ENCODE measurements at regions not wholly inside any gene's neighbourhood (a gene's known extent, or its start where the extent isn't known, plus 50 kb on each side); places are given as distances from the start of the nearest gene placed in this dataset.
A peak's percentile ranks its signal among the peaks of the same experiment; 100 is the strongest.

GRCh38 chr2:797556-797955 lies 120.3 kb upstream of the TMEM18 start:
- no peaks in the 10 kb centered on the region for H3K4me1 ChIP-seq (ENCODE audit: insufficient read depth, low read length)
- no peaks in the 10 kb centered on the region for H3K36me3 ChIP-seq (ENCODE audit: insufficient read depth, low read length)
- TF ChIP-seq CTCF (IDR thresholded peaks at IDR 0.05; ENCODE audit: extremely low read depth, low read depth, low read length): no peak
- H3K27ac ChIP-seq (ENCODE audit: low read depth, low read length): no peak overlapping the region
- no peaks in the 10 kb centered on the region for H3K9me3 ChIP-seq (ENCODE audit: low read depth, low read length)
- no peak overlapping the region for H2AFZ ChIP-seq (ENCODE audit: low read length)
- H3K4me3 ChIP-seq (ENCODE audit: insufficient read depth, low read length): no peak overlapping the region
- DNase-seq (ENCODE audit: insufficient read length, low spot score, missing footprints): no peak
- no peaks in the 10 kb centered on the region for H3K27me3 ChIP-seq (ENCODE audit: insufficient read depth, low read length)
- no peak overlapping the region for H3K4me2 ChIP-seq (ENCODE audit: insufficient read depth, low read length)
- no peaks in the 10 kb centered on the region for H3K79me2 ChIP-seq (ENCODE audit: insufficient read depth, low read length)
- H4K20me1 ChIP-seq (ENCODE audit: insufficient read depth, low read length): no peaks in the 10 kb centered on the region

GRCh38 chr2:796141-796985 lies 119.2 kb upstream of the TMEM18 start:
- Histone ChIP-seq H4K20me1 (ENCODE audit: insufficient read depth, low read length) (no peaks in the 10 kb centered on the region), H3K9me3 (ENCODE audit: low read depth, low read length) (no peaks in the 10 kb centered on the region), H3K4me3 (ENCODE audit: insufficient read depth, low read length) (no peak overlapping the region), H3K36me3 (ENCODE audit: insufficient read depth, low read length) (no peaks in the 10 kb centered on the region), H3K4me1 (ENCODE audit: insufficient read depth, low read length) (no peaks in the 10 kb centered on the region), H3K27ac (ENCODE audit: low read depth, low read length) (no peak overlapping the region), H3K27me3 (ENCODE audit: insufficient read depth, low read length) (no peaks in the 10 kb centered on the region), H3K4me2 (ENCODE audit: insufficient read depth, low read length) (no peak overlapping the region), H3K79me2 (ENCODE audit: insufficient read depth, low read length) (no peaks in the 10 kb centered on the region), H2AFZ (ENCODE audit: low read length) (no peak overlapping the region)
- DNase-seq (ENCODE audit: insufficient read length, low spot score, missing footprints): no peak
- no peak for TF ChIP-seq CTCF (IDR thresholded peaks at IDR 0.05; ENCODE audit: extremely low read depth, low read depth, low read length)

- no peaks in the 10 kb centered on the region for H3K27me3 ChIP-seq (ENCODE audit: insufficient read depth, low read length)
- no peaks in the 10 kb centered on the region for H3K4me1 ChIP-seq (ENCODE audit: insufficient read depth, low read length)
- DNase-seq (ENCODE audit: insufficient read length, low spot score, missing footprints): no peak
- H3K27ac ChIP-seq (ENCODE audit: low read depth, low read length): no peak overlapping the region
- H2AFZ ChIP-seq (ENCODE audit: low read length): no peak overlapping the region
- no peaks in the 10 kb centered on the region for H3K9me3 ChIP-seq (ENCODE audit: low read depth, low read length)
- no peak for TF ChIP-seq CTCF (IDR thresholded peaks at IDR 0.05; ENCODE audit: extremely low read depth, low read depth, low read length)
- no peaks in the 10 kb centered on the region for H3K36me3 ChIP-seq (ENCODE audit: insufficient read depth, low read length)
- H3K79me2 ChIP-seq (ENCODE audit: insufficient read depth, low read length): no peaks in the 10 kb centered on the region
- H3K4me2 ChIP-seq (ENCODE audit: insufficient read depth, low read length): no peak overlapping the region
- H3K4me3 ChIP-seq (ENCODE audit: insufficient read depth, low read length): no peak overlapping the region
- no peaks in the 10 kb centered on the region for H4K20me1 ChIP-seq (ENCODE audit: insufficient read depth, low read length)
Observed at GRCh38 chr2:795531-796041, 118.4 kb upstream of the TMEM18 start.

GRCh38 chr2:794554-795241 lies 117.5 kb upstream of the TMEM18 start:
- no peak overlapping the region for H3K27ac ChIP-seq (ENCODE audit: low read depth, low read length)
- TF ChIP-seq CTCF (IDR thresholded peaks at IDR 0.05; ENCODE audit: extremely low read depth, low read depth, low read length): no peak
- DNase-seq (ENCODE audit: insufficient read length, low spot score, missing footprints): peak; percentile 60
- H3K36me3 ChIP-seq (ENCODE audit: insufficient read depth, low read length): no peaks in the 10 kb centered on the region
- H3K4me2 ChIP-seq (ENCODE audit: insufficient read depth, low read length): no peak overlapping the region
- no peak overlapping the region for H2AFZ ChIP-seq (ENCODE audit: low read length)
- no peak overlapping the region for H3K4me3 ChIP-seq (ENCODE audit: insufficient read depth, low read length)
- H3K79me2 ChIP-seq (ENCODE audit: insufficient read depth, low read length): no peaks in the 10 kb centered on the region
- H4K20me1 ChIP-seq (ENCODE audit: insufficient read depth, low read length): no peaks in the 10 kb centered on the region
- H3K4me1 ChIP-seq (ENCODE audit: insufficient read depth, low read length): no peaks in the 10 kb centered on the region
- H3K9me3 ChIP-seq (ENCODE audit: low read depth, low read length): no peaks in the 10 kb centered on the region
- H3K27me3 ChIP-seq (ENCODE audit: insufficient read depth, low read length): no peaks in the 10 kb centered on the region
